Bone marrow (tissue), 2 donors: ENCODE measurements at regions not wholly inside any gene's neighbourhood (a gene's known extent, or its start where the extent isn't known, plus 50 kb on each side); places are given as distances from the start of the nearest gene placed in this dataset.
"Not testable (repeated sequence)": the region's sequence is repeated elsewhere in the genome, so short reads cannot be mapped to it uniquely, and the experiment has no call there.

Experiments
- DNase-seq, 2 donors: peaks; one replicate each; lab custom pipeline; 2025; lab: John Stamatoyannopoulos, UW

- DNase-seq: no peak
Observed at GRCh38 chr4:101670370-101670769, 120.2 kb upstream of the BANK1 start.

- DNase-seq: no peak
Observed at GRCh38 chr4:101669832-101670188, 120.7 kb upstream of the BANK1 start.

DNA sequence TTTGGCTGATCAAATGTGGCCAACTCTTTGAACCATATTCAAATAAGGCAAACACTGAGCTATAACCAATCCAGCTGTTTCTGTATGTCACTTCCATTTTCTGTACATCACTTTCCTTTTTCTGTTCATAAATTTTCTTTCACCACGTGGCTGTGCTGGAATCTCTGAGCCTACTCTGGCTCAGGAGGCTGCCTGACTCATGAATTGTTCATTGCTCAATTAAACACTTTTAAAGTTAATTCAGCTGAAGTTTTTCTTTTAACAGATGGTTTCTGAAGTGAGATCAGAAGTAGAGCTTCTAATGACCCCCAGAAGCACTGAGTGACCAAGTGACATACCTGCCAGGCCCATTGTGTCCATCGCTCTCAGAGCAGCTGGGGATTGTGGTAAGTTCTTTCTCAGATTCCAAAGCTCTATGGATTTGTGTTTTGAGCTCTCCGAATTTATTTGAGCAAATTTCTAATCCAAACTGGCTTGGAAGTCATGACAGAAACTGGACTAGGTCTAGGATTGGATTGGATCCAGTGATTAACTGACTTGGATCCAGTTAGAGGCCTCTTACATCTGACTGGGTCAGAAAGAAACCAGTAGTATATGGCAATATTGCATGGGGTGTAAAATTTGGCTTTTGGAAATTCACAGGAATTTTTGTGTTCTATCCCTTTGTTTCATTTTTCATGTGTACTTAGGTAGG lies 121.2 kb upstream of the BANK1 start:
- DNase-seq: no peak

DNA sequence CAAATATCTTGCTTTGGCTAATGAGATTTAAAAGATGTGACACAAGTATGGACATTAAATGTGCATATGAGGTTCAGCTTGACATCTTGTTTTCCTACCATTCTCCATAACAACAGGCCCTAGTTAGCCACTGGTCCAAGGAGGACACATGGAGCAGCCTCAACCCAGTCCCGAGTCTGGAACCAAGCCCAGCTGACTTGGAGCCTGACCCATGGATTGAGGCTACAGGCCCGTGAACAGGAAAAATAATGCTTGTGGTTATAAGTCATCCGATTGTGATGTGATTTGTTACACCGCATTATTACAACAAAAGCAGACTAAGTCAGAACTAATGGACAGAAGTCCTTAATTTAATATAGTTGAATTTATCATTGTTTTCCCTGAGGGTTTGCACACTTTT lies 123.2 kb upstream of the BANK1 start:
- DNase-seq: no peak

- no peak for DNase-seq
Observed at GRCh38 chr4:101660607-101661006, 129.9 kb upstream of the BANK1 start.

DNA sequence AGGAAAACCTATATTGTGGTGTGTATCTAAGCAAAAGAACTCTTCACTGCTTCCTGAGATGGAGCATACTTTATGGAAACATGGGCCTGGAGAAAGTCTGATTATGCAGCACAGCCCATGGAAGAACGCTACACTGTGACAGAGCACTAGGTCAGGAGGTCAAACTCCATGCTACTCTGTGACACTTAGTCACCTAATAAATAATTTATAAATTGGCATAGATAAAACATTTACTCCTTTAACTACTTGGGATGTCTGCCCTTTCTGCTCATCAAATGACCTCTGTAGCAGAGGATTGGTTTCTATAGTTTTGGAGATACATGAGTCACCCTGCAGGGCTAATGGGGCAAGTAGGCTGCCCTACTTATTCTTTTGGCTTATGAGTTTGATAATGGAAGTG lies 134.7 kb upstream of the BANK1 start:
- DNase-seq: no peak

- no peak for DNase-seq
Observed at GRCh38 chr4:101655005-101655404, 135.5 kb upstream of the BANK1 start.

DNA sequence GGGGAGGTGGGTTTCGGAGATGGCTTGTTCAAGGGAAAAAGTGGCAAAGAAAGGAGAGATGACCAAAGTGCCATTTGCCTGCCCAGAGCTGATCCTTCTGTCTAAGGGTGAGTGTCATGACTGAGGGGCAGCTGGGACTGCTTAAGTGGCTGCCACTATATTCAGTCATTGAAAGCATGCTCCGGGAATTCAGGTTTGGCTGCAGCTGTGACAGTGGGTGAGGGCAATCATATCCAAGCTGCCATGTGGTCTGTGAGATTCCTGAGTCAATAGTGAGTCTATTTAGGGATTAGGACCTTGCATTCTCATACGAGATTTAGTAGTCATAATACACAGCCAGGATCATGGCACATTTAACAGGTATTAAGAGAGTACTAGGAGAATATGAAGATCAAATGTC lies 138.8 kb upstream of the BANK1 start:
- no peak for DNase-seq

- no peak for DNase-seq
Observed at GRCh38 chr4:101649790-101650515, 140.6 kb upstream of the BANK1 start.

- no peak for DNase-seq
Observed at GRCh38 chr4:101647710-101648034, 142.9 kb upstream of the BANK1 start.

DNA sequence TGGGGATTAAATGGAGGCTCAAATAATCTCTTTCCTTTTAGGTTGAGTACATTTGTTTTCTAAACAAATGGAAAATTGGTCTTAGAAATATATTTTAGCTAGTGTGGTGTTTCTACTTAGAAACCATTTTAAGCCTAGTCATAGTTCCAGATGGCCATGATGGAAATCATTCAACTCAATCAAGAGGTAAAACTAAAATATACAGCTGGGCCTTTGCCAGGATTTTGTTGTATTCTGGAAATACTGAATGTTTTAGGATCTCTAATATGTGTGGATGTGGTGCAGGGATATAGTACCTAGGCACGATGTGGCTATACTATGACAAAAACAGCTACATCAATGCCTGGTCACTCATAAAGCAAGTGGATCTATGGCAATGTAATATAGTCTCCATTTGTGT lies 146.0 kb upstream of the BANK1 start:
- DNase-seq: no peak

DNA sequence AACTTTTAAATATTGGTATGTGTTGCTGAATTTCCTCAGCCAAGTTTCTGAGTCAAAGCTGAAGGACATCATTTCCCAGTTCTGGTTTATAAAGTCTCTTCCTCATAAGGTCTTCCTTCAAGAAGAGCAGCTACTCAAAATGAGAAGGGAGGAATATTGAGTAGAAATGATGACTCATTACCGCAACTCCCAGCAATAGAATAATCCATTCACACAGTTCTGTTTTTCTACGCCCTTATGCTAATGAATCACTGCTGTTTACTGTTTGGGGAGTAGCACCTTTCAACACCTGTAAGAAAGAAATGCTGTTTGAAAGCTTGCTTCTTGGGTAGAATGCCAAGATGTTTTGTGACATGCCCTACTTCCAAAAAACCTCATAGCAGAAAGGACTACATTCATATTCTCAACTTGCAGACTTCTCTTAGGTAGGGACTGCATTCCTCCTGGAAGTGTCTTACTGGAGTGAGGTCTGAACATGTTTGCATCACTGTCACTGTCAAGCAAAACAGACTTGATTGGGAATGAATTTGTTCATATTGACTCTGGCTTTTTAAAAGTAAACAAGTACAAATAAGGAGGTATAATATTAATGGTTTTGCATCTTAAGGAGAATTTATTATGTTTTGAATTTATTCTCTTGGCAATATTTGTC lies 147.2 kb upstream of the BANK1 start:
- no peak for DNase-seq

- not testable (repeated sequence) for DNase-seq
Observed at GRCh38 chr4:101632766-101633165, 157.8 kb upstream of the BANK1 start.

DNA sequence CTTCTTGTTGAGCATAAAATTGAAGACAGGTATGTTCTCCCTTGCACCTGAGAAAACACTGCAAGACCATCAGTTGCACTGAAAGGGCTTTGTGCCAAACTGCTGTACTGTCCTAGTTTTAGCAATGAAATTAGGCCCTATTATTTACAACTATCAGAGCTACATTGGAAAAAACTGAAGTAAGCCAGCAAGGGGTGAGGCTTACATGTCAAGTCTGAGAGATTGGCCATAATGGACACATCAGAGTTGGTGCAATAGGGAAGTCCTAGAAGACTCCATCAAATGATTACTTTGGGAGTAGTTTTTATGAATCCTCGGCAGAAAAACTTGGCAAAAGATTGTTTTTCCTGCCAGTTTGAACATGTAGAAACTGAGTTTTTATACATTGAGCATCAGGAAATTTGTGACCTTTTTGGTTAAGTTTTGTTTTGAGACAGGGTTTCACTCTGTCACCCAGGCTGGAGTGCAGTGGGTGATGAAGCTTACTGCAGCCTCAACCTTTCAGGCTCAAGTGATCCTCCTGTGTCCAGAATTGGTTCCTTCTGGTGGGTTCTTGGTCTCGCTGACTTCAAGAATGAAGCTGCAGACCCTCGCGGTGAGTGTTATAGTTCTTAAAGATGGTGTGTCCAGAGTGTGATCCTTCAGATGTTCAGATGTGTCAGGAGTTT lies 160.1 kb upstream of the BANK1 start:
- DNase-seq: no peak

DNA sequence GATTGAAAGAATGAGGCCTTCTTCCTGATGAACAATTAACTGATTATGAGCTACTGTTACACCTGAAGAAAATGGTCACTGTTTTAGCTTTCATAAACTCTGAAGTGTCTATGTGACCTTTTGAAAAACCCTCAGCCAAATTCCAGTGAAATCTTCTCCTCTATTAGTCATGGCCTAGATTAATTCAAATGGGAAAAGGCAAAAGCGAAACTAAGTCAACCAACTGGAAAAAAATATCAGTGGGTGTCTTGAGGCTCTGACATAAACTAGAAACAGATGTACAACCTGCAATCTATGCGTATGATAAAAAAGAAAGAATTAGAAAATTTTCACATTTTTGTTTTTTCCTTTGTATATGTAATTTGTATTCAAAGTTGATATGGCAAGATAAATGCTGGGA lies 169.4 kb upstream of the BANK1 start:
- DNase-seq: no peak

GRCh38 chr4:101615652-101616051 lies 174.9 kb upstream of the BANK1 start:
- DNase-seq: no peak

- DNase-seq: not testable (repeated sequence)
Observed at GRCh38 chr4:101606989-101607388, 183.5 kb upstream of the BANK1 start.

DNA sequence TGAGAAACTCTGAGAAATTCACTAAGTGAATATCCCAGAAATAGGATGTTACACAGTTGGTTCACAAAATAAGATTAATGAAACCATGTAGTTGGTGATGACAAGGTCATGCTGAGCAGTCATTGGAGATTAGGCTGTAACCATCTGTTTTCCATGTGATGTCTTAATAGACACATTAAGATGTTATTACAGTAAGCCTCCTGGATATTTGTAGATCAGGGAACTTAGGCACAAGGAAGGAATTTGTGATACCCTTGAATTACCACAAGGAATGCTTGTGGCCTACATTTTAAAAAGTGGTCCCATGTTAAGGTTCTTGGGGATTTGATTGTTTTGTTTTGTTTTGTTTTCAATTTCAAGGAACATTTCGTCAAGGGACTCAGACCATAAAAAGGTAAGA lies 185.6 kb upstream of the BANK1 start:
- no peak for DNase-seq

- no peak for DNase-seq
Observed at GRCh38 chr4:101600287-101600686, 190.2 kb upstream of the BANK1 start.

DNA sequence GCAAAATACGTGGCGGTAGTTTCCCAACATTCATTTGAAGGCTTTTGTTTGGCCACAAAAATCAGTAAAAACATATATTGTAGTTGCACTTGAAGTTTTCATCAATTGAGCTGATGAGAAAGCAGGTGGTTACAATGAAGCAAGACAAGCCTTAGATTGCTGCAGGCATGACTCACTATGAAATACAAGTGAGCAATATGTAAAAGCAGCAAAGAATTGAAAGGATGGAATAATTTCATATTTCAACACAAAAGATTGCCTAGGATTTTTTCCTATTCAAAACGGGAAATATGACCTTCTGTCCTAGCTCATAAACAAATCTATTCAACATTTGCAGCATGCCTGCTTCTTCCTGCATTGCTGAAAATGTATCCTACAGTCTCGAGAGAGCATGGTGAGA lies 190.9 kb upstream of the BANK1 start:
- no peak for DNase-seq

DNA sequence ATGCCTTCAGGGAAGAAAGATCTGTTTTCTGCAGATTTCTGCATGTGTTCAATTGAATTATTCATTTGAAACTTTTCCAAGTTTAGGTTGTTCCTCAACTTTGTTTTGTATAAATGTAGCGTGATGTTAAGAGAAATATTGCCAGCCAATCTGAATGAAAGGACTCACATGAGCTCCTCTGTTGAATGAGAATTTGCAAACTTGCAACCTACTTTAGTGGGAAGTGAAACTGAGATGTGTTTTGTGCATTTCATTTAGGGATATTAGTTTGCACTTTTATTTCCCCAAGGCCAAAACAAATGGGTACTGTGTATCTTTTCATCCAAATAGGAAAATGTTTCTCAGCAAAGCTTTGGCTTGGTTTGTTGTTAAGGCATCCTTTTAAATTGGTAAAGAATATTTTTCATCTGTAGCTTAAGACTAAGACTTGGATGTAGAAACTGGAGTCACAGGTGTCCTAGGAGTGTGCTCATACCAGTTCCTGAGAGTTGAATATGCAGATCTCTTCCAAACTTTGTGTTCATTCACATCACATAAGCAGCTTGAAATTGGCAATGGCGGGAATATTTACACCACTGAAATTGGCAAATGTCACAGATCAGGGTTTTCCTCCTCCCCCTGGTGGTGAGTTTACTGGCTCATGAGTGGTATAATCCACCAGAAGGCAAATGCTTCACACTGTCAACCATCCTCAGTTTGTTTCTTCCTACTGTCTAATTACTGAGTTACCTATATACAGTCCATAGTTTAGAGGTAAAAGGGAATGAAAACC lies 193.6 kb upstream of the BANK1 start:
- DNase-seq: no peak

DNA sequence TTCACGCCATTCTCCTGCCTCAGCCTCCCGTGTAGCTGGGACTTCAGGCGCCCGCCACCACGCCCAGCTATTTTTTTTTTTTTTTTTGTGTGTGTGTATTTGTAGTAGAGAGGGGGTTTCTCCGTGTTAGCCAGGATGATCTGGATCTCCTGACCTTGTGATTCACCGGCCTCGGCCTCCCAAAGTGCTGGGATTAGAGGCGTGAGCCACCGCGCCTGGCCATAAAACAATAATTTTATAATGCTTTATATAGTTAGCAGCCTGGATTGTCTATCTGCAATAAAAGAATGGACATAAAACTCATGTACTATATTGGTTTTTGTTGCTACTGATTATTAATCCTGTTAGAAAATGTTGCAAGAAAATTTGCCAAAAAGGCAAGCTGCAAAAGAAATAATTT lies 195.9 kb upstream of the BANK1 start:
- no peak for DNase-seq
